Gastrocnemius medialis (tissue), 4 donors: ENCODE measurements at regions not wholly inside any gene's neighbourhood (a gene's known extent, or its start where the extent isn't known, plus 50 kb on each side); places are given as distances from the start of the nearest gene placed in this dataset.

Source experiments
- CTCF ChIP-seq, 5 experiments: fragments of 450-650 bp in 3 of 5; fragments of 200-600 bp in 2 of 5; sonication (generic) in 2 of 5; IDR thresholded peaks in 4 of 5; conservative IDR thresholded peaks in 1 of 5; 1 replicate in 4 of 5; 2 replicates in 1 of 5; pipeline ENCODE4 v1.5.1; 2016 to 2019; ENCODE audit warnings: antibody characterized with exemption in 5 of 5, mild to moderate bottlenecking in 3 of 5, moderate library complexity in 3 of 5
- POLR2A ChIP-seq, 2 donors: fragments of 450-650 bp; IDR thresholded peaks; one replicate each; pipeline ENCODE4 v1.6.1; 2017; ENCODE audit warnings: antibody characterized with exemption in 2 of 2, mild to moderate bottlenecking in 2 of 2, moderate library complexity in 2 of 2

- no peak for TF ChIP-seq CTCF (IDR thresholded peaks at IDR 0.05 in 4 of 5, conservative IDR thresholded peaks at IDR 0.05 in 1 of 5)
- TF ChIP-seq POLR2A (IDR thresholded peaks at IDR 0.05) = no peak
These were observed 263.0 kb downstream of the DDX3Y start for GRCh38 chrY:13167698-13168097.
